ENCODE measurements at regions not wholly inside any gene's neighbourhood (a gene's known extent, or its start where the extent isn't known, plus 50 kb on each side); places are given as distances from the start of the nearest gene placed in this dataset.
"Not testable (repeated sequence)": the region's sequence is repeated elsewhere in the genome, so short reads cannot be mapped to it uniquely, and the experiment has no call there.

GRCh38 chr1:67611846-67612245 lies 73.2 kb upstream of the GADD45A start:
- no peak for DNase-seq (ENCODE audit: low read depth in 3 of 3, low spot score in 1 of 3)

DNA sequence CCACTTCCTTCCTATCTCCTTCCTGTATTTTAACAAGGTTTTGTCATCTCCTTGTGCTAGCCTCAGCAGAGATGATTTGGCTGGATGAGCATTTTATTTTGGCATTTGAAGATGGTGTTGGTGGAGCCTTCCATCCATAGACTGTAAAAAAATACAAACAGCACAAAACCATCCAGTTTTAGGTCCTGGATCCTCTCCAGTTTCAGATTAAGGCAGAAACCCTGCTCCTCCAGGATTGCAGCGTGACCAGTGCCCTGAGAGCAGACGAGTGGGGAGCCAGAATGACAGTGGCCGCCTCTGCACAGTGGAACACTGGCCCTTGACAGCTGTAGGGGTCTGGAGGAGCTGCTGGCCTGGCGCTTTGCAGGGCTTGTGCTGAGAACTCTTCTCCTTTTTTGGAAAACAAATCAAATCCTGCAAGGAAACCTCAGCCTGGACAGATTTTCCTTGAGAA lies 72.2 kb upstream of the GADD45A start:
- DNase-seq (ENCODE audit: low read depth in 3 of 3, low spot score in 1 of 3), result no peak

GRCh38 chr1:67613479-67613878 lies 71.5 kb upstream of the GADD45A start:
- DNase-seq (ENCODE audit: low read depth in 3 of 3, low spot score in 1 of 3), result not testable (repeated sequence)

GRCh38 chr1:67614511-67614934 lies 70.5 kb upstream of the GADD45A start:
- DNase-seq (ENCODE audit: low read depth in 3 of 3, low spot score in 1 of 3), result no peak

DNA sequence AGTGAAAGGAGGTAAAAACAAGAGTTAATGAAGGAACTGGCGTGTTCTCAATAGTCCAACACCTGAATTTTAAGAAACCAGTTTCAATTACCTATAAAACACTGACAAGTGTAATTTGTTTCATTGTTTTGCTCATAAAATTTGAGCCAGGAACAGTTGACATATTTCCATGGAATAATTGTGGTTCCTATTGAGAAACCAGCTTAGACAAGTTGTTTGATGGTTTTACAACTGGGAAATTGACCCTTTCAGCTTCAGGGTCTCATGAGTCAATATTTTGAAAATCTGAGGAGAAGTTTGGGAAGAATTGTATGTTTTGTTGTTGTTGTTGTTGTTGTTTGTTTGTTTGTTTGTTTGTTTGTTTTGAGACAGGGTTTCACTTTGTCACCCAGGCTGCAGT lies 69.1 kb upstream of the GADD45A start:
- DNase-seq (ENCODE audit: low read depth in 3 of 3, low spot score in 1 of 3), result no peak

DNA sequence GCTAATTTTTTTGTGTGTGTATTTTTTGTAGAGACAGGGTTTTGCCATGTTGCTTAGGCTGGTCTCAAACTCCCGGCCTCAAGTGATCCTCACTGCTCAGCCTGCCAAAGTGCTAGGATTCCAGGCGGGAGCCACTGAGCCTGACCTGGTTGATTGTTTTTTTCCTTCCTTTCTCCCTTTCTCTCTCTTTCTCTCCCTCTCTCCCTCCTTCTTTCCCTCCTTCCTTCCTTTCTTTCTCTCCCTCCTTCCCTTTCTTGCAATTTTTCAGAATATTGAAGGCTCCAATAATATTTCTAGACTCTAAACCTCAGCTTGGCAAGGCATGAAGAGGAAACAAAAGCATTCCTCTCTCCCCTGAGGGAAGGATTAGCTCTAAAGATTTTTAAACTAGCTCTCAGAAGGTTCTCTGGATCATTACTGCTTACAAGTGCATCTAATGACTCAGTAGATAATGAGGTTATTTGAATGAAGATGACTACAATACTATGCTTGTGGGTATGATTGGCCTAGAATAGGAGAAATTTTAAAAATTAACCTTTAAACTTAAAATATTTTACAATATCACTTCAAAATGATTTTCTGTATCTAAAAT lies 68.5 kb upstream of the GADD45A start:
- DNase-seq (ENCODE audit: low read depth in 3 of 3, low spot score in 1 of 3), result no peak

- DNase-seq (ENCODE audit: low read depth in 3 of 3, low spot score in 1 of 3), result no peak
These were observed 66.5 kb upstream of the GADD45A start for GRCh38 chr1:67618285-67619018.

- DNase-seq (ENCODE audit: low read depth in 3 of 3, low spot score in 1 of 3), result no peak
These were observed 65.9 kb upstream of the GADD45A start for GRCh38 chr1:67619080-67619479.

DNA sequence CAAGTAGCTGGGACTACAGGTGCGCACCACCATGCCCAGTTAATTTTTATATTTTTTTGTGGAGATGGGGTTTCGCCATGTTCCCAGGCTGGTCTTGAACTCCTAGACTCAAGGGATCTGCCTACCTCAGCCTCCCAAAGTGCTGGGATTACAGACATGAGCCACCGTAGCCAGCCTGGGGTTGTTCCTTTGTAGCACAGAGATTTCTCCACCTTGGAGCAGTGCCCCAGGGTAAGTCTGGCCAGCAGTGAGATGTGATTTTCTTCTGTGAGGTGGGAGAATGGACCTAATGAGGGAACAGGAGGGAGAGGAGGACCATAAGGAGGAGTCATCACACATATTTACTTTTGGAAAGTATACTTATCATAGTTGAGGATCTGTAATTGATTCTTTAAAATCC lies 61.1 kb upstream of the GADD45A start:
- DNase-seq (ENCODE audit: low read depth in 3 of 3, low spot score in 1 of 3), result no peak

DNA sequence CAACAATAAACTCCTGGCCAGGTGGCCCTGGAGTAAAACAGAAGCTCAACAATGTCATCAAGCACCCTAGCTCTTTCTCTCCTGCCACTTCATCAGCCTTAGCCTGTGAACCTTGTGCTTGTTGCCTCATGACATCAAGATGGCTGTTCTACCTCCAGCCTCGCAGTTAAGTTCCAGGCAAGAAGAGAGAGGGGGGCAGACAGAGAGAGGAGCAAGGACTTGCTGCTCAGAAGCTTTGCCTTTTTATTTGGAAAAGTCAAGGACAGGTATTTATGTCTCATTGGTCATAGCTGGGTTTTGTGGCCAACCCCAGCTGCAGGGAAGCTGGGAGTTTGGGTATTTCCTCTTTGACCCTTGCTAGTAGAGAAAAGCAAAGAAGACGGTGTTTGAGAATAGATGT lies 60.3 kb upstream of the GADD45A start:
- no peak for DNase-seq (ENCODE audit: low read depth in 3 of 3, low spot score in 1 of 3)

DNA sequence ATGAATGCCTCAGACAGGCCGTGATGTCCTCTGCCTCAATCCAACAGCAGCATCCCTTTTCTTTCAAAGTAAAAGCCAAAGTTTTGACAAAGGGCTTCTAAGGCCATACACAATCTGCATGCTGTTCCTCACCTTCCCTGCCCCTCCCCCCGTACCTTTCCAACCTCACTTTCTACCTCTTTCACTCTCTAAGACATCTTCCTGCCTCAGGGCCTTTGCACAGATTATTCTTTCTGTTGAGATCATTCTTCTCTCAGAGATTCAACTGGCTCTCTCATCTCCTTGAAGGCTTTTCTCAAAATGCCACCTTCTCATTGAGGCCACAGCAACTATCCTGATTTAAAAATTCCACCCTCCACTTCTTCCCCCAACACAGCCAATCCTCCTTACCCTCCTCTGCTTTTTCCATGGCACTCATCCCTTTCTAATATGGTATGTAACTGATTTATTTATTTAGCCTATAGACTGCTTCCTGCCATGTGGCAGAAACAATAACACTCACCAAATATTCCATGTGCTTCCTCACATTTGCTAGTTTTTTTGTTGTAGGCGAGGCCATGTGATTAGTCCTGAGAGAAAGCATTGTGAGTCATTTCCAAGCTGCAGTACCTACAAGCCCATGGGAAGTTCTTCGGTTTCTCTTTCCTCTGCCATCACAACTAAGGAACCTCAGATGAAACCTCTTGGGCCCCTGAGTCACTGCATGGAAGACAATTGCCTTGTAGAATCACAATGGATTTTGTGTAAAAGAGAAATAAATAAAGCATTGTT lies 58.7 kb upstream of the GADD45A start:
- DNase-seq (ENCODE audit: low read depth in 3 of 3, low spot score in 1 of 3), result no peak

DNA sequence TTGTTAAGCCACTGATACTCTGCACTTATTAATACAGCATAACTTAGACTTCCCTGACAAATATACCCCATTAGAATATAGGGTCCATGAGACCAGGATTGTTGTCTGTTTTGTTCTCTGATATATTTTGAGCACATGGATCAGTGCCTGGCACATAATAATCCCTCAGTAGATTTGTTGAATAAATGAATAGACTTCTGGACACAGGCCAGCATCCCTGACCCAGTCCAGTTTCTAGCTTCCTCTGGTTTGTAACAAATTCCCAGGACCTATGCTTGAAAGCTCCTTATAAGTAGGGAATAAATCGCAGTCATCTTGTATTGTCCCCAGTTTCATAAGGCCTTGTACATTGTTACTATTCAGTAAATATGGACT lies 58.2 kb upstream of the GADD45A start:
- no peak for DNase-seq (ENCODE audit: low read depth in 3 of 3, low spot score in 1 of 3)

- no peak for DNase-seq (ENCODE audit: low read depth in 3 of 3, low spot score in 1 of 3)
These were observed 57.7 kb upstream of the GADD45A start for GRCh38 chr1:67627336-67627735.

DNA sequence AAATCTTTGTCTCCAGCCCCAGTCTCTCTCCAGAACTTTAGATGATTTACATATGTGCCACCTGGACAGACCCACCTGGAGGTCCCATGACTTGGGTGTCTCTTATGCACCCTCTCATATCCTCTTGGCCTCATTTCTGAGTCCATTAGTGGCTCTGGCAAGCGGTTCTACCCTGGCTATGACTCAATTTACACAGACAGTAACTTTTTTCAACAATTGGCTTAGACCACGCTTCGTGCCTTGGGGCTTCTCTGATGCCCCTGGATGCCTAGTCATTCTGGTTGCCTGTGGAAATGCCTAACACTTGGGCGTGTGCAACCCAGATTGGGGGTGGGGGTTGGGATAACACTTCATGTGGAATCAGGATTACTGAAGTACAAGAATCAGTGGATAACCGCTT lies 57.1 kb upstream of the GADD45A start:
- DNase-seq (ENCODE audit: low read depth in 3 of 3, low spot score in 1 of 3), result no peak

- DNase-seq (ENCODE audit: low read depth in 3 of 3, low spot score in 1 of 3), result no peak
These were observed 55.5 kb upstream of the GADD45A start for GRCh38 chr1:67629370-67630075.

- DNase-seq (ENCODE audit: low read depth in 3 of 3, low spot score in 1 of 3), result no peak
These were observed 54.5 kb upstream of the GADD45A start for GRCh38 chr1:67630438-67631045.

DNA sequence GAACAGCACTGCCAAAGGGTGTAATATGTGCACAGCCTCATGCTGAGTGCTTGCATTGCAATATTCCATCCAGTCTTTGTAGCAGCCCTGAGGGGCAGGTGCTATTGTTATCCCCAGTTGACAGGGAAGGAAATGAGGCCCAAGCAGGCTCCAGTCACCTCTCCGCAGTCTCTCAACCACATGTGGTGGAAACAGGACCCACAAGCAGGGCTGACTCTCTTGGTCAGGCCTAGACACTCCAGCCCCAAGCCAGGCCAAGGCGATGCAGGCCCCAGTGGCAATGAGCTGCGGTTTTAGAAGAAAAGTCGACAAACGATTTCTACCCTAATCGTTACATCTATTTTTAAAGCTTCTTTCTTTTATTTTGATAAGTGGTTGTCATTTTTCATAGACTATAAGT lies 52.6 kb upstream of the GADD45A start:
- no peak for DNase-seq (ENCODE audit: low read depth in 3 of 3, low spot score in 1 of 3)

DNA sequence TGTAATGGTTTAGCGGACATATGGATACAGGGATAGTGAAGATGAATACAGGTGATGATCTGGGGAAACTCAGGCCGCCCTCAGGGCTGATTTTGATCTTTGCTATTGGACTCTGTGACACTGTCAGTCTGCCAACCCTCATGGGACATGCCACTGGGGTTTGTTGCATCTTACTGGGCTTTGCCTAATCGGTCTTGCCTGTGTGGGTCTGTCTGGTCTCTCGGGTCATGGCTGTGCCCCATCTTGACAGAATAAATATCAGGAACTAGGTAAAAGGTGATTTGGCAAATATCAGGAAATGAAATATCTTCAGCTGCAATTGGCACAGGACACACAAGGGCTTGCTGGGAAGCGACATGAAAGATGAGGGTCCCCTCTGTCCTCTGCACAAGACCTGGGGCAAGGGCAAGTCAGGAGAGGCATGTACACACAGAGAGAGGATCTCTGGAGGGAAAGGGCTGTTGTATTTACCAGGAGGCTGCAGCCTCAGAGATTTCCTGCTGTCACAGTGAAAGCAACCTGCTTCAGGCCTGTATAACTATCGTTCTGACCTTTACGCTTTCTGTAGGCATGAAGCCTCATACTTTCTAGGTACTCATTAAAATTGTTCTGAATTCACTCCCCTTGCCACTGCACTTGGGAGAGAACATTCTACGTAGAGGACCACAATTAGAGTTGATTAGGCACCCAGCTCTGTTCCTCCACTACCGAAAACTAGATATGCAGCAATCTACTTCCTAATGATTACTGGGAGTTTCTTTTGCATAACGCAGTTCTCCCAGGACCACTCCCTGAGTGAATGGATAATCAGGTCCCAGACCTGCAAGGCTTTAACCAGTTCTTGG lies 52.0 kb upstream of the GADD45A start:
- no peak for DNase-seq (ENCODE audit: low read depth in 3 of 3, low spot score in 1 of 3)

DNA sequence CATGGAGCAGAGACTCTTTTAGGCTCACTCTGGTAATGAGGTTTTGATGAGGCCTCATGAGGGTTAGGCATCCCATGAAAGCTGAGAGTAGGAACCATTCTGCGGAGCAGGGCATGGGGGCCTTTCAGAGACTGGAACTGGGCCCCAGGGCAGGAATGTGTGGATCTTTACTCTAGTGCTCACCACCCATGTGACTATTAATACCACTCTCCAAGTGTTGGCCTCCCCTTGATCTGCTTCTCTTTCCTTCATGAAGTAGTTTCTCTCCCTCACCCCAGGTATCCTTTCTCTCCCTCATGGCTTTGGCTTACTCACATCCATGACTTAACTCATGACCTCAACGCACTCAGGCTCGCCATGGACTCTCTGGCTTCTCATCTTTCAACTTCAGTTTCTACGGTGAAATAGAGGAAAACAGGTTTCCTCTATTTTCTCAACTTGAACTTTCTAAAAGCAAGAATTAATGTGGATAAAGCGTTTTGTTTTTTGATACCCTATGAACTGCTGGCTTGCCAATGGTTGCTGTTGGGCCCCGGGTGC lies 50.5 kb upstream of the GADD45A start:
- no peak for DNase-seq (ENCODE audit: low read depth in 3 of 3, low spot score in 1 of 3)
